UCSD-AML1 (cell line): ENCODE measurements at regions not wholly inside any gene's neighbourhood (a gene's known extent, or its start where the extent isn't known, plus 50 kb on each side); places are given as distances from the start of the nearest gene placed in this dataset.

Experiments used
- DNase-seq: peaks from one replicate; lab custom pipeline; 2025; ENCODE audit not compliant: unreplicated experiment; lab: John Stamatoyannopoulos, UW

DNA sequence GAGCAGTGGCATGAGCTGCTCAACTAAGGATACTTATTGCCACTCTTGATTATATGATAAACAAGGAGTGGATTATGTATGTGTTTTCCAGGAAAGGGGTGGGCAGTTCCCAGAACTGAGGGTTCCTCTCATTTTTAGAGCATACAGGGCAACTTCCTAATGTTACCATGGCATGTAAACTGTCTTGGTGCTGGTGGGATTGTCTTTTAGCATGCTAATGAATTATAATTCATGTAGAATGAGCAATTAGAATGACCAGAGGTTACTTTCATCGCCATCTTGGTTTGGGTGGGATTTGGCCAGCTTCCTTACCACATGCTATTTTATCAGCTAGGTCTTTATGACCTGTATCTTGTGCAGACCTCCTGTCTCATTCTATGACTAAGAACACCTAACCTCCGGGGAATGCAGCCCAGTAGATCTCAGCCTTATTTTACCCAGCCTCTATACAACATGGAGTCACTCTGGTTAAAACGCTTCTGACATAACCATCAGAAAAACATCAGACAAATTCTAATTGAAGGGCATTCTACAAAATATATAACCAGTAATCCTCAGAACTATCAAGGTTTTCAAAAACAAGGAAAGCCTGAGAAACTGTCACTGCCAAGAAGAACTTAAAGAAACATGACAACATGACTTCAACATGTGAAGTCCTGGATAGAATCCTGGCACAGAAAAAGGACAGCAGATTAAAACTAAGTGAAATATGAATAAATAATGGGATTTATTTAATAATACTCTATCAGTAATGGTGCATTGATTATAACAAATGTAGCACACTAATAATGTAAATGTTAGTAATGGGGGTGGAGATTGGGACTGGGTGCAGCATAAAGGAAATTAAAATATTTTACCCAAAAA is 365.0 kb downstream of the SEMA3D start:
- DNase-seq: no peak

DNA sequence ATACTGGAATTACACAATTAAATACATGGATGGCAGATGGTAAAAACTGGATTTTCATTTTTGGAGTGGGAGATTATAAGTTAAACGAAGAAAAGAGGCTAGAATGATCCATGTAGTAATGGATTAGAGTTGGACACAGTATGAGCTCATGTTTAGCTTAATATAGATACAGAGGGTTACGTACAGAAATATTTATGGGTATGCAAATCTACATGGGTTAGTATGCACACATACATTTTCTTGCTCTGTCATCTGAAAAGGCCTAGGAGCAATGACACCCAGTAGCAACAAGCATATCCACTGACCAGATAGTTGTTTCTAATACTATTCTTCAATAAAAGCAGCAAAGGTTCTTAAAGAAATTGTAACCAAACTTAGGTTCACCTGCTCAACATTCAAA is 366.4 kb downstream of the SEMA3D start:
- no peak for DNase-seq

DNA sequence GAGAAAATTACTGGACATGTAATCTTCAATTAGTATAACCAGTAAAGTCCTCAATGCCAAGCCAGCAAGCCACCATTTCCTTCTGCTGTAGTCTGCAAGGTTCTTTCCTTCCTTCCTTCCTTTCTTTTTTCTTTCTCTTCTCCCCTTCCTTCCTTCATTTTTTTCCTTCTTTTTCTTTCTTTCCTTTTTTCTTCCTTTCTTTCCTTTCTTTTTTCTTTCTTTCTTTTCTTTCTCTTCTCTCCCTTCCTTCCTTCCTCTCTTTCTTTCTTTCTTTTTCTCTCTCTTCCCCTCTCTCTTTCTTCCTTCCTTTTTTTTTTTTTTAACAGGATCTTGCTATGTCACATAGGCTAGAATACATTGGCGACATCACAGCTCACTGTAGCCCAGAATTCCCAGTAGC is 369.8 kb downstream of the SEMA3D start:
- no peak for DNase-seq

DNA sequence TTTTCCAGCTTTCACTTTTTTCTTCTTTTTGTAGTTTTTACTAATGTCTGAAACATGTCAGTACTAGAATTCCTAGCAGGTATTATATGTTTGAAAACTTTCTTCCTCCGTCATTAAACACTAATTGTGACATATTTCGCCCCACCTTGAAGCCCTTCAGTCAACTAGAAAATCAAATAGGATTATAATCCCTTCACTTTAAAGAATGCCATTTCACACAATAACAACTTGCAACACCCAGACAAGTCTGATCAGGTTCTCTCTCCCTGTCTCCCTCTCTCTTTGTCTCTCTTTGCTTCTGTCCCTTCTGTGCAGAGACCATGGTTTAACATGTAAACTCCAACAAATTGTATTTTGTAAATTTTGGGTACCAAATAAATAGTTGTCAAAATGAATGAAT is 373.5 kb downstream of the SEMA3D start:
- DNase-seq: no peak

DNA sequence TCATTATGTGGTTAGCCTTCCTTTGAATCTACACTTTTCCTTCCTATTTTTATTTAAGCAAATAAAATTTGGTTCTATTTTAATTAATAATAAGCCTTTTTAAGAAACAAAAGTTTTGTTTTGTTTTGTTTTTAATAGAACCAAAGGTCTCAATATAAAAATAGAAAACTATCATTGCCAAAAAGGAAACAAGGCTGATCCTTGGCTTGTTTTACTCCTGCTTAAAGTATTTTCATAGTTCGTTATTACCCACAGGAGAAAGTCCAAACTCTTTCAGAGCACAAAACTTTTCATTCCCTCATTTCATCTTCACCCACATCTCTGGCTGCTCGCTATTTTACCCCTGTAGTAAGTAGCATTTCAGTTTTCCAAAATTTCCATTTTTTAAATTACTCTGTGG is 374.8 kb downstream of the SEMA3D start:
- no peak for DNase-seq

DNA sequence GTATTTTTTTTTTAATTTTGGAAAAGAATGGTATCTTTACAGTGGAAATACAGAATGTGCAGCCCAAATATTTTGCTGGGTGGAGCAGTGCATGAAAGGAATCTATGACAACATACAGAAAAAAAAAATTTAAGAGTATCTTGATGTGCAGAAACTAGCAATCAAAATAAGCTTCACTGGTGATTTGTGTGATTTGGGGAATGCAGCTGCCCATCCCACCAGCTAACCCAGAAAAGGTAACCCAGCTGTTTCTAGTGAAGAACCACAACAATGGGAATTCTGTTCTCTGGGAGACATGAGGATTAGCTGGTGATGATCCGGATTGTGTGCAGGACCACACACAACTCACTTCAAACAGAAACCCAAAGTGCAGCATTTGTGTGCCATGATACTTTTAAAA is 375.5 kb downstream of the SEMA3D start:
- DNase-seq: no peak

DNA sequence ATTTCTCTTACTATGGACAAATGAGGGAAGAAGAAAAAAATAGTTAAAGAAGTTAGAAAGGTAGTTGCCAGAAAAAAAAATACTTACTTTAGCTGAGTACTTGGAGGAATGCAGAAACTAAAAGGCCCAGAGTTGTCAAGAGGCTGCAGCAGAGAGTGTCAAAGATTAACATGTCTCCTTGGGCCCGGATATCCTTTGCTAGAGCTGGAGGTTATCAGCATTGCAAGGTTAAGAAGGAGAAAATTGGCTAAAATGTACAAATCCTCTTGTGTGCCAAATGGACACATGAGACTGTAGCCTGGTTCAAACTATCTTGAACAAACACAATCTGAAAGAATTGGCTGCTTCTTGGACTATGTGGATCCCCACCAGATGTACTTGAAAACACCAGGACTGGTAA is 377.0 kb downstream of the SEMA3D start:
- DNase-seq: no peak

DNA sequence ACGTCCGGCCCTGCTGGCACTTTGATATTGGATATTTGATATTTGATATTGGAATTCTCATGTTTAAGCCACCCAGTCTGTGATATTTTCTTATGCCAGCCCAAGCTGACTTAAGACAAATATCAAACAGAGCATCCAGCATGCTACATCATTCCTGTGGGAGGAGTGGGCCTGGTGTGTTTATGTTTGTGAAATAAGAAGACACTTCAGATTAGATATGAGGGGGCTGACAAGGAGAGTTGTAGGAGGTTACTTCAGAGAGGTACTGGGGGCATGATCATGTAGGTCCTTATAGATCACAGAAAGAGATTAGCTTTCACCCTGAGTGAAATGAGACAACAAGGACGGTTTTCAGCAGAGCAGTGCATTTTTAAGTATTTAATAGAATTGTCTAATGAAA is 382.9 kb downstream of the SEMA3D start:
- DNase-seq: no peak

DNA sequence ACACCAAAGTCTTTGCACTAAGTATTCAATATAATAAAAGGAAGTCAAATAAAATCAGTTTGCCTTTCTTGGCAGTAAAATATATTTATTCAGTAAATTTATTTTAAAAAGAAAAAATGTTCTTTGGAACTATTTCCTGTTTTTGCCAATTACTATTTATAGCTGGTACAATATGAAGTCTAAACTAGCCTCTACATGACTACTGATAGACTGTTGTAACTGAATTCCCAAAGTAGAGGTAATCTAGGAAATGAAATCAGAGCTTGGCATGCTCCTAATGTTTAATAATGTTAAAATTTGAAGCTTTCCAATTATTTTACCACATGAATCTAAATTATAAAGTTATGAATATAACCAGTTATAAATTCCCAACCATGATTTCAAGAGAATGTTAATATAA is 385.5 kb downstream of the SEMA3D start:
- no peak for DNase-seq

DNA sequence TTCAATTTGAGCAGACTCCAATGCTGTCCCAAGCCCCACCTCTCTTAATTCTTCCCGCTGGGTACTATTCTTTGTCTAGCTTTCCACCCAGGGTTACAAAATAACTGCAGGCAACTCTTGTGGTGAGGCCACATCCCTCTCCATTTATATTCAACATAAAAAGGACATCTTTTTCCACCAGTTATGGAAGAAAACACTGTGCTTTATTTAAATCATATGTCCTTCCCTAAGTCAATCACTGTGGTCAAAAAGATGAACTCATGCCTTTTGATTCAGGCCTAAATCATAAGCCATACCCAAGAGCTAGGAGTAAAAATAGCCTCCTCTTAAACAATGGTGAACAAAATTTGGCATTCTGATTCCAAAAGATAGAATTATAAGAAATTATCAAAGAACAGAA is 386.0 kb downstream of the SEMA3D start:
- DNase-seq: no peak

DNA sequence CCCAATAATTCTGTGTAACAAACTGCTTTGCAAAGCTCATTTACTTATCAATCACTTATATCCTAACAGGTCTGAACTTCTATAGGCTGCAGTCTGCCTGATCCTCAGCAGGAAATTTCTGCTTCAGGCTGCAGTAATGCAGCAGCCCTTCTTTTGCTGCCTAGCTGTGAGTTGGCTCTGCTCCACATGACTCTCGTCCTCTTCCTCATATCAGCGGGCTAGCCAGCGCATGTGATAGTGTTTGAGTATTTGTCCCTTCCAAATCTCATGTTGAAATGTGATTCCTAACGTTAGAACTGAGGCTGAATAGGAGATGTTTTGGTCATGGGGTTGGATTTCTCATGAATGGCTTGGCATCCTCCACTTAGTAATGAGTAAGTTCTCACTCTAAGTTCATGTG is 387.8 kb downstream of the SEMA3D start:
- DNase-seq: no peak

DNA sequence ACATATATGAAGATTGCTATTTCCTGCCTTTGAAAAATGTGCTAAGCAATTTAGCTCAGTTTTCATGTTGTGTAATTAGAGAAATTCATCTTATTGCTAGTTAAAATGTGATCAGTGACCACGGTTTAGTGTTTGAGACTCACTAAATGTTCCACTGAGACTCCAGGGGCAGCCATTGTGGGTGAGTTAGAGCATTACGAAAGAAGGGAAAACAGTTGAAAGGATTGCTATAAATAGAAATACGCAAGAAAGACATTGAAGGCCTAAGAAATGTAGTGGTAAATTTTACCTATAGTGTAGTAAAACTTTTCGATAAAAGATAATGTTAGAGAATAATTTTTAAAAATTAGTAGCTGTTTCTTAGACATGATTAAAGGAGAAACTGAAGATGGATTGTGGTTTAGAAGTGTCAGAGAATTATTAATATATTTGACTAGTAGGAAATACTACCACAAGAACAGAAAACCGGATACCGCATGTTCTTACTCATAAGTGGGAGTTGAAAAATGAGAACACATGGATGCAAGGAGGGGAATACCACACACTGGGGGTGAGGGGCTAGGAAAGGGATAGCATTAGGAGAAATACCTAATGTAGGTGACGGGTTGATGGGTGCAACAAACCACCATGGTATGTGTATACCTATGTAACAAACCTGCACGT is 394.5 kb downstream of the SEMA3D start:
- DNase-seq: peak; percentile 8

DNA sequence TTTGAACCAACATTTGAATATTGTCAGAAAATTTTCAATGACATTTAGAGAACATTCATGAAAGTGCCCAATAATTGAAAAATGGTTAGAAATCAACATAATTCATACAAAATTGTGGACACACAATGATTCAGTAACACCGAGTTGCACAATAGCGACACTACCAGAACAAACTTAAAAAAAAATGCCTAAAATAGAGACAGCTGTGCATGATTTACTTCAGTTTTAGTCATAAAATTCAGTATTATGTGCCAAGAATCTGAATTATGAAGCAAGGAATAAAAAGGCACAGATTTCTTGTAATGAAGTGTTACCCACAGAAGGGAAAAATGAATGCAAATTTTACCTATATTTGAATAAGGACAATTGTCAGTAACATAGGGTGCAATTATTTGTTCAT is 396.0 kb downstream of the SEMA3D start:
- DNase-seq: no peak

DNA sequence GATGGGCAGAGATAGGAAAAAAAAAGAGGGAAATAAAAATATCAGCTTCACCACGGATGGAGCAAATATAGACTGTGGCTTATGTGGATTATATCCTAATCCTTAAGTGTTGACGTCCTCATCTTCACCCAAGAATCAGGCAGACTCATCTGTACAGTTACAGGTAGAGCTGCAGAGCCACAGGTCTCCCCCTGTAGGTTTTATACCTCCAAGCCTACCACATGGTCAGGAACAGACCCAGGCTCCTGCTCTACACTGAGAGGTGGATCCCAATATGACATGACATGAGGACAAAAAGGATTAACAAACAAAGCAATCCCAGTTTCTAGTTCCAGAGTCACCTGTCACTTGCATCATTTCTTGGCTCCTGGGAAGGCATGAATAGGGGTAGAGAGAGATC is 400.8 kb downstream of the SEMA3D start:
- no peak for DNase-seq

DNA sequence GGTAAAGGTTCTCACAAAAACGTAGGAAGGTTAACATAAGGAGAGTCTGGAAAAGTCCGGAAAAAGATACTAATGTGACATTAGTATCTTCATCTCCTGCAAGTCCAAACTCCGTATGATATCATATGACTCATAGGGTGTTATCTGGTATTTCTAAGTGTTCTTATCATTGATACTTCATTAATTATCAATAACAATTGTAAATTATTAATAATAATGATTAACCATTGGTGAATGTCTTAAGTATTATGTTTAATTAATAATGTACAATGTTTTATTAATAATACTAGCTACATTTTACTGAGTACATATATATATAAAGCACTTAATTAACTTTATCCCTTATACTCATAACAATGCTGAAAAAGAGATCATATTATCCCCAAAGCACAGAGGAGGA is 402.4 kb downstream of the SEMA3D start:
- no peak for DNase-seq

DNA sequence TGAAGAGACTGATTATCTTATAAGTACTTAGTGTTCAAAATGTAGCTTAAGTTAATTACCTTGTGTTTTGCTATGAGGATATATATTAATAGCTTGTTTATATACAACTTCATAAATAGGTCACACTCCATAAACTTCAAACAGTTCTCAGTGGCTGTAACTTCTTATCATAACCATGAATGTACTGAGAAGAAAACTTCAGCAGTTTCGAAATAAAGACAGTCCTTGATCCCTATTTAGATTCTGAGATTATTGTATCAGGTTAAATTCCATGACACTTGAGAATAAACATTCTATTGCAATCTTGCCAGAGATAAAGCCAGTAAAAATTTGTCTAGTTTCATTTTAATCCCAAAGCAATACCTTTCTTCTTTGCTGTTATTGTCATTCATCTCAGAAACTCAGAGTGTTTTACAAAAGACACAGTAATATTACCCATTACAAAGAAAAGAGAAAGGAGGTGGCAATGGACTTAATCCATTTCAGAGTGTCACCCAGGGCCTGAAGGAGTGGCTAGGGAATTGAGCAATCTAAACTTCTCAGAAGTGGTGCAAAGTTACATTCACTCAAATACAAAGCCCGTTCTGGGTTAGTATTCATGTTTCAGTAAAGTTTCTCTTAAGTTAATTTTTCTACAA is 403.6 kb downstream of the SEMA3D start:
- no peak for DNase-seq

DNA sequence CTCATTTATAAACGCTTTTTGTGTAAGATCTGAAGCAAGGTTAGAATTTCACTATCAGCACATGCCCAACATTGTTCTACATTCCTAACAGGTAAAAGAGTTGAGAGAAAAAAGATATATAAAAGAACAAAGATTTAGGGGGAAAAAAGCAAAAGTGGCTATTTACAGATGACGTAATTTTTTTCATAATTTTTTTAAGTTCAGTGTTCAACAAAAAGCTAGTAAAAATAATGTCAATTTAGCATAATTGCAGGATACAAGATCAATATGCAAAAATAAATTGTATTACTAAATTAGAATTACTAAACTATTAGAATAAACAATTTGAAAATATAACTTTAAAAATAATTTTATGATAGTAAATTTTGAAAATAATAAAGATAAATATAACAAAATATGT is 405.0 kb downstream of the SEMA3D start:
- DNase-seq: no peak

DNA sequence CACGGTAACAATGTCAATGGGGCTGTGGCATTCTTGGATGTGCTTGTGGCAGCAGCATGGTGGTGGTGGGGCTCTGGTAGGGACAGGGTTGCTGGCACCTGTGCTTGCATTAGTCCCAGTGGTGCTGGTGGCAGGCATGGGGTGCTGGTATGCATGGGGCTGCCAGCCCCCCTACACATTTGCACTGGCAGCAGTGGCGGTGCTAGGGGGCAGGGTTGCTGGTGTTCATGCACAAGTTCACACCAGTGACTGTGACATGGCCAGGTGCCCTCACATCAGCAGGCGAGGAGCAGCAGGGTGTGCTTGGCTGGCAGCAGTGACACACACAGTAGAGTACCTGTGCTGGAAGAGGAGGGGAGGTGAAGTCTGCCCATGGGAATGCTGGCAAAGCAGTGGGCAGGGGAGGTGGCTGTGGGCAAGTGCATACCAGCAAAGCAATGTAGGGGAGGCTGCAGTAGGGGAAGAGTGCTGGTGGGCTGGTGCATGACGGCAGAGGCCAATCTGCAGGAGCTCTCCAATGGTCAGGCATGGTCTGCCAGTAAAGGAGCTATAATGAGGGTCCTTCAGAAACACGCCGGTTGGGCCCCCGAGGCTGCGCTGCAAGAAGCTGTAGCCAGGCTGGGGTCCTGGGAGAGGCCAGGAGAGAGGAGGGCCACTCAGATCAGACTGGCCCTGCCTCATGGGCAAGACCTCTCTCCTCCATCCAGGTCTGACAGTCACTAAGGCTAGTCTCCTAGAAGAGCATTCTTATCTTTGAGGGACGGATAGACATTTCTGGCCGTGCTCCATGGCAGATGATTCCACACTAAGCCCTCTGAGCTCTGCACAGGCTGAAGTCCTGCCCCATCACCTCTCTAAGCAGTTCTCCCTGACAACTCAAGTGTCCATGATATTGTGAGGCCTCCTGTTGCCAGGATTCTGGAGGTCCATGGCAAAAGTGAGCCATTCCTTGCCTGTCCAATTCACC is 406.4 kb downstream of the SEMA3D start:
- no peak for DNase-seq

DNA sequence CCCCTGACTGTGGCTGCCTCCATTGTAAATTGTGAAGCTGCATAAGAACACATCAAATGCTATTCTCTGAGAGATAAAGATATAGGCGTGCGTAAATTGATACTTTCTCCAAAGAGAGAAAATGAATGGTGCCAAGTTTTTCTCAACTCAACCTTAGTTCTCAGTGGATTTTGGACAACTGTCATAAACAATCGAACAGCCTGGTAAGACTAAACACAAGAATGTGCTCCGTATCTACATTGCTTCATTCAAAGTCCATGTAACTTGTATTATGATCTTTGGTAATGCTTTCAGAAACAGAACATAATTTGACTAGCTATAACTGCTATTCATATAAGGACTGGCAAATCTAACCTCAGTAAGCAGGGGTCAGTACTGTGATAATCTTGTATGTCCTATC is 429.1 kb downstream of the SEMA3D start:
- DNase-seq: no peak

DNA sequence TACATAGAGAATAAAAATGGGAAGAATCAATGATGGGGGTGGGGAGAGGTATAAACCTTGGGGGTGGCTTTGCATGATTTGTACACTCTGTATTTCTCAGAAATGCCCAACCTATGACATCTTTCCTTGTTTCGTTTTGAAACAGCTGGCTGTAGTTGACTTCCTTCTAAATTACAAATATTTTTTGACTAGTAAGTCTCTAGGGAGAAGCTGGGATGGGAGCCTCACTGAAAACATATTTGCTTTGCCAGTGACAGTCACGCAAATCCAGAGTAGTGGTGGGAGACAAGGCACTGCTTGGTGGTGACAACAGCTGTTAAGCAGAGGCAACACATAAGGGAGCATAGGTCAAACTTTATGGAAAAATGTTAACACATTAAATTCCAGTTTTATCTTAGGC is 440.5 kb downstream of the SEMA3D start:
- DNase-seq: no peak

DNA sequence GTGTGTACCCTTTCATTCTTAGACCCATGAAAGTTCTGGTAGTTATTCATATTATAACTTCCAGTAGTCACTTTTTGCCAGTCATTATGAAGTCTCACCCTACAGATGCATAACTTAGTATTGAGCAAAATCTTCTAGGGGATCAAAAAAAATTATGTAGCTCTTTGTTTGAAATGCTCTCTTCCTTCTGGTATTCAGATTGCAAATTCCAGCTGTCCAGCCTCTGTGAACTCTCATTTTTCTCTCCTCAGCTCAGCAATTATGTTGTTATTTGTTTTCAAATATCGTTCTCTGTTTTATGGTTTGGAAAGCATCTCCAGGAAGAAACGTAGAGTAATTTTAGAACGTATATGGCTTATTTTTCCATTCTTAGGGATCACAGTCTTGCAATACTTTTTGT is 442.5 kb downstream of the SEMA3D start:
- DNase-seq: no peak
